ENCODE measurements at regions not wholly inside any gene's neighbourhood (a gene's known extent, or its start where the extent isn't known, plus 50 kb on each side); places are given as distances from the start of the nearest gene placed in this dataset.

DNA sequence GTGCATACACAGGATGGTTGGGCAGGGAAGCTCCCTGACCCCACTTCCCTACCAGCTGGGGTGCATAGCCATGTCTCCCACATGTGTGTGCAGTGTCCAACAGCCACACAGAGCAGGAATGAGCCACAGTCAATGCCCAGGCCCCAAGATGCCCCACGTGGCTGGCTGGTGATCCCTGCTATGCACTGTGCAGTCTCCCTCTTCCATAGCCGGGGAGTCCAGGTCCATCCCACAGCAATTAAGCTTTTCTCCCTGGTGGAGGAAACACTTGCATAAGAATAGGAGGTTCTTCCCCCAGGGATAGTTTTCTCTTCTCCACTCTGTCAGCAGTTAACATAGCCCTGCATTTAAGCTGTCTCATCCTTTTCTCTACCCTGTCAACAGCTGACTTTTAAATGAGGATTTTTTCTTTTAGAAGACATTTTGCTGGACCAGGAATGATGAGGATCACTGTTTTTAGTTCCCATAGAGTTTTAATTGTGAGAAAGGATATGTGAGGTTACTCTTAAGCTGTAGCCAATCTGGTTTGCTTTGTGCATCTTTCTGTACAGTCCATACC lies 396.5 kb upstream of the VWC2 start:
- TF ChIP-seq, protein P1, sequence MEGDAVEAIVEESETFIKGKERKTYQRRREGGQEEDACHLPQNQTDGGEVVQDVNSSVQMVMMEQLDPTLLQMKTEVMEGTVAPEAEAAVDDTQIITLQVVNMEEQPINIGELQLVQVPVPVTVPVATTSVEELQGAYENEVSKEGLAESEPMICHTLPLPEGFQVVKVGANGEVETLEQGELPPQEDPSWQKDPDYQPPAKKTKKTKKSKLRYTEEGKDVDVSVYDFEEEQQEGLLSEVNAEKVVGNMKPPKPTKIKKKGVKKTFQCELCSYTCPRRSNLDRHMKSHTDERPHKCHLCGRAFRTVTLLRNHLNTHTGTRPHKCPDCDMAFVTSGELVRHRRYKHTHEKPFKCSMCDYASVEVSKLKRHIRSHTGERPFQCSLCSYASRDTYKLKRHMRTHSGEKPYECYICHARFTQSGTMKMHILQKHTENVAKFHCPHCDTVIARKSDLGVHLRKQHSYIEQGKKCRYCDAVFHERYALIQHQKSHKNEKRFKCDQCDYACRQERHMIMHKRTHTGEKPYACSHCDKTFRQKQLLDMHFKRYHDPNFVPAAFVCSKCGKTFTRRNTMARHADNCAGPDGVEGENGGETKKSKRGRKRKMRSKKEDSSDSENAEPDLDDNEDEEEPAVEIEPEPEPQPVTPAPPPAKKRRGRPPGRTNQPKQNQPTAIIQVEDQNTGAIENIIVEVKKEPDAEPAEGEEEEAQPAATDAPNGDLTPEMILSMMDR (IDR thresholded peaks at IDR 0.05) = no peak
- TF ChIP-seq TEAD4 (CRISPR knock-in tag; IDR thresholded peaks at IDR 0.05) (no peak), MAX (CRISPR knock-in tag; IDR thresholded peaks at IDR 0.05) (no peak), CREM (CRISPR knock-in tag; IDR thresholded peaks at IDR 0.05) (no peak), GABPB1 (CRISPR knock-in tag; IDR thresholded peaks at IDR 0.05) (no peak), TCF7 (CRISPR knock-in tag; IDR thresholded peaks at IDR 0.05; ENCODE audit: low read depth) (no peak), JUN (CRISPR knock-in tag; IDR thresholded peaks at IDR 0.05) (no peak)
- TF ChIP-seq, protein P2, sequence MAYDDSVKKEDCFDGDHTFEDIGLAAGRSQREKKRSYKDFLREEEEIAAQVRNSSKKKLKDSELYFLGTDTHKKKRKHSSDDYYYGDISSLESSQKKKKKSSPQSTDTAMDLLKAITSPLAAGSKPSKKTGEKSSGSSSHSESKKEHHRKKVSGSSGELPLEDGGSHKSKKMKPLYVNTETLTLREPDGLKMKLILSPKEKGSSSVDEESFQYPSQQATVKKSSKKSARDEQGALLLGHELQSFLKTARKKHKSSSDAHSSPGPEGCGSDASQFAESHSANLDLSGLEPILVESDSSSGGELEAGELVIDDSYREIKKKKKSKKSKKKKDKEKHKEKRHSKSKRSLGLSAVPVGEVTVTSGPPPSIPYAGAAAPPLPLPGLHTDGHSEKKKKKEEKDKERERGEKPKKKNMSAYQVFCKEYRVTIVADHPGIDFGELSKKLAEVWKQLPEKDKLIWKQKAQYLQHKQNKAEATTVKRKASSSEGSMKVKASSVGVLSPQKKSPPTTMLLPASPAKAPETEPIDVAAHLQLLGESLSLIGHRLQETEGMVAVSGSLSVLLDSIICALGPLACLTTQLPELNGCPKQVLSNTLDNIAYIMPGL (CRISPR knock-in tag; IDR thresholded peaks at IDR 0.05) = no peak
- TF ChIP-seq, protein P3, sequence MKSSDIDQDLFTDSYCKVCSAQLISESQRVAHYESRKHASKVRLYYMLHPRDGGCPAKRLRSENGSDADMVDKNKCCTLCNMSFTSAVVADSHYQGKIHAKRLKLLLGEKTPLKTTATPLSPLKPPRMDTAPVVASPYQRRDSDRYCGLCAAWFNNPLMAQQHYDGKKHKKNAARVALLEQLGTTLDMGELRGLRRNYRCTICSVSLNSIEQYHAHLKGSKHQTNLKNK (CRISPR knock-in tag; IDR thresholded peaks at IDR 0.05) = no peak
- TF ChIP-seq, protein P4, sequence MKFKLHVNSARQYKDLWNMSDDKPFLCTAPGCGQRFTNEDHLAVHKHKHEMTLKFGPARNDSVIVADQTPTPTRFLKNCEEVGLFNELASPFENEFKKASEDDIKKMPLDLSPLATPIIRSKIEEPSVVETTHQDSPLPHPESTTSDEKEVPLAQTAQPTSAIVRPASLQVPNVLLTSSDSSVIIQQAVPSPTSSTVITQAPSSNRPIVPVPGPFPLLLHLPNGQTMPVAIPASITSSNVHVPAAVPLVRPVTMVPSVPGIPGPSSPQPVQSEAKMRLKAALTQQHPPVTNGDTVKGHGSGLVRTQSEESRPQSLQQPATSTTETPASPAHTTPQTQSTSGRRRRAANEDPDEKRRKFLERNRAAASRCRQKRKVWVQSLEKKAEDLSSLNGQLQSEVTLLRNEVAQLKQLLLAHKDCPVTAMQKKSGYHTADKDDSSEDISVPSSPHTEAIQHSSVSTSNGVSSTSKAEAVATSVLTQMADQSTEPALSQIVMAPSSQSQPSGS (CRISPR knock-in tag; IDR thresholded peaks at IDR 0.05; ENCODE audit: borderline replicate concordance, low read depth) = no peak
